Gastroesophageal sphincter (tissue), 3 donors: ENCODE measurements at regions not wholly inside any gene's neighbourhood (a gene's known extent, or its start where the extent isn't known, plus 50 kb on each side); places are given as distances from the start of the nearest gene placed in this dataset.

Experiments used
- EP300 ChIP-seq: sonication (generic); formaldehyde crosslinking; IDR thresholded peaks from one replicate; pipeline ENCODE4 v1.6.1; 2017; ENCODE audit warnings: antibody characterized with exemption, mild to moderate bottlenecking
- TF ChIP-seq, protein P1 (sequence below), 4 experiments: fragments of 200-600 bp in 2 of 4; fragments of 450-650 bp in 2 of 4; sonication (generic) in 1 of 4; IDR thresholded peaks; one replicate each; pipeline ENCODE4 v1.5.1; 2017 to 2019; ENCODE audit warnings: antibody characterized with exemption in 4 of 4, mild to moderate bottlenecking in 2 of 4, moderate library complexity in 2 of 4

DNA sequence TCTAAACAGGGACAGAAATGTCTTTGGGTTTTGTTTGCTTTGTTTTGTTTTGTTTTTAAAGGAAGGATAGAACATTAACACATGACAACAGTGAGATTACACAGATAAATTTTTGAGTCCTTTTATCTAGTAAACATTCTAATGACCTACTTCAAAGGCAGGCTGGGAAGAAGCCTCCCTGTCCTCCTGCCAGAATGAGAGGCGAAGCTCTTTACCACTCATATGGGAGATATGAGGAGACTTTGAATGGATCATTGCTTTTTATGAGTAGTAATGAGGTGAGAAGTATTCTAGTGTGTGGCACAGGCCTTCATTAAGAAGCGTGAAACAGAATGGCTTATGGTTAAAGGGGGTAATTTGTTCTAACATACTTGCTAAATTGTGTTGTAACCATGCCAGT lies 172.0 kb downstream of the FBXO8 start:
- TF ChIP-seq, protein P1, sequence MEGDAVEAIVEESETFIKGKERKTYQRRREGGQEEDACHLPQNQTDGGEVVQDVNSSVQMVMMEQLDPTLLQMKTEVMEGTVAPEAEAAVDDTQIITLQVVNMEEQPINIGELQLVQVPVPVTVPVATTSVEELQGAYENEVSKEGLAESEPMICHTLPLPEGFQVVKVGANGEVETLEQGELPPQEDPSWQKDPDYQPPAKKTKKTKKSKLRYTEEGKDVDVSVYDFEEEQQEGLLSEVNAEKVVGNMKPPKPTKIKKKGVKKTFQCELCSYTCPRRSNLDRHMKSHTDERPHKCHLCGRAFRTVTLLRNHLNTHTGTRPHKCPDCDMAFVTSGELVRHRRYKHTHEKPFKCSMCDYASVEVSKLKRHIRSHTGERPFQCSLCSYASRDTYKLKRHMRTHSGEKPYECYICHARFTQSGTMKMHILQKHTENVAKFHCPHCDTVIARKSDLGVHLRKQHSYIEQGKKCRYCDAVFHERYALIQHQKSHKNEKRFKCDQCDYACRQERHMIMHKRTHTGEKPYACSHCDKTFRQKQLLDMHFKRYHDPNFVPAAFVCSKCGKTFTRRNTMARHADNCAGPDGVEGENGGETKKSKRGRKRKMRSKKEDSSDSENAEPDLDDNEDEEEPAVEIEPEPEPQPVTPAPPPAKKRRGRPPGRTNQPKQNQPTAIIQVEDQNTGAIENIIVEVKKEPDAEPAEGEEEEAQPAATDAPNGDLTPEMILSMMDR (IDR thresholded peaks at IDR 0.05), result no peak
- no peak for TF ChIP-seq EP300
